GM23248 (cell line): ENCODE measurements at regions not wholly inside any gene's neighbourhood (a gene's known extent, or its start where the extent isn't known, plus 50 kb on each side); places are given as distances from the start of the nearest gene placed in this dataset.
A peak's percentile ranks its signal among the peaks of the same experiment; 100 is the strongest.

Experiments used
- DNase-seq: peaks from one replicate; pipeline ENCODE4 v3.0.0-alpha.2; 2015
- H2AFZ ChIP-seq: fragments of 200-600 bp; sonication (generic); 2 replicates; pipeline ENCODE4 v1.6.1; 2016; ENCODE audit warnings: antibody characterized with exemption
- H3F3A ChIP-seq: fragments of 200-600 bp; sonication (generic); 2 replicates; pipeline ENCODE4 v1.6.1; 2016; ENCODE audit warnings: mild to moderate bottlenecking, antibody characterized with exemption, mixed run types; ENCODE audit not compliant: insufficient read depth
- H3K27ac ChIP-seq: fragments of 200-600 bp; sonication (generic); 2 replicates; pipeline ENCODE4 v1.5.1; 2016; ENCODE audit warnings: mild to moderate bottlenecking
- H3K27me3 ChIP-seq: fragments of 200-600 bp; sonication (generic); replicated peaks from 2 replicates; pipeline ENCODE4 v1.6.1; 2016; ENCODE audit warnings: mild to moderate bottlenecking; ENCODE audit not compliant: insufficient read depth
- H3K36me3 ChIP-seq: fragments of 200-600 bp; sonication (generic); 2 replicates; pipeline ENCODE4 v1.6.1; 2016; ENCODE audit warnings: low read depth, mild to moderate bottlenecking
- H3K4me1 ChIP-seq: fragments of 200-600 bp; sonication (generic); 2 replicates; pipeline ENCODE4 v1.6.1; 2016; ENCODE audit warnings: mild to moderate bottlenecking; ENCODE audit not compliant: insufficient read depth
- H3K4me2 ChIP-seq: fragments of 200-600 bp; sonication (generic); one replicate; pipeline ENCODE4 v1.6.1; 2016; ENCODE audit warnings: mild to moderate bottlenecking; ENCODE audit not compliant: unreplicated experiment
- H3K4me3 ChIP-seq: fragments of 200-600 bp; sonication (generic); 2 replicates; pipeline ENCODE4 v1.5.1; 2016; ENCODE audit warnings: mild to moderate bottlenecking
- H3K79me2 ChIP-seq: fragments of 200-600 bp; sonication (generic); 2 replicates; pipeline ENCODE4 v1.6.1; 2016; ENCODE audit warnings: mild to moderate bottlenecking; ENCODE audit not compliant: insufficient read depth
- H3K9ac ChIP-seq: fragments of 200-600 bp; sonication (generic); 2 replicates; pipeline ENCODE4 v1.6.1; 2016; ENCODE audit warnings: mild to moderate bottlenecking
- H3K9me2 ChIP-seq: fragments of 200-600 bp; sonication (generic); 2 replicates; pipeline ENCODE4 v1.6.1; 2016; ENCODE audit warnings: mixed run types, mild to moderate bottlenecking, moderate library complexity; ENCODE audit not compliant: insufficient read depth
- H3K9me3 ChIP-seq: fragments of 200-600 bp; sonication (generic); one replicate; pipeline ENCODE4 v1.6.1; 2017; ENCODE audit warnings: low read depth
- H4K20me1 ChIP-seq: fragments of 200-600 bp; sonication (generic); 2 replicates; pipeline ENCODE4 v1.6.0; 2016; ENCODE audit not compliant: insufficient read depth
- EZH2 ChIP-seq: fragments of 200-600 bp; sonication (generic); IDR thresholded peaks from 2 replicates; pipeline ENCODE4 v1.6.1; 2018; ENCODE audit warnings: antibody characterized with exemption, mild to moderate bottlenecking; ENCODE audit not compliant: insufficient read depth, poor library complexity, severe bottlenecking
- EZH2phosphoT487 ChIP-seq: fragments of 200-600 bp; sonication (generic); IDR thresholded peaks from 2 replicates; pipeline ENCODE4 v1.6.1; 2018; ENCODE audit warnings: antibody characterized with exemption, moderate library complexity, mild to moderate bottlenecking, low read depth; ENCODE audit not compliant: insufficient read depth
- WGBS, 2 experiments: methylation state at CpG; one replicate each; pipeline ENCODE4 v1.1.6; 2015 to 2017; ENCODE audit warnings: low lambda C conversion rate in 2 of 2, low coverage in 1 of 2; ENCODE audit errors: missing lambda C conversion rate in 2 of 2; 5-methylcytosine and 5-hydroxymethylcytosine counted together
- in situ Hi-C: fragments of 300-500 bp; cut with MboI; formaldehyde crosslinking; loops from 2 replicates; pipeline ENCODE4 v1.15.0; 2020

DNA sequence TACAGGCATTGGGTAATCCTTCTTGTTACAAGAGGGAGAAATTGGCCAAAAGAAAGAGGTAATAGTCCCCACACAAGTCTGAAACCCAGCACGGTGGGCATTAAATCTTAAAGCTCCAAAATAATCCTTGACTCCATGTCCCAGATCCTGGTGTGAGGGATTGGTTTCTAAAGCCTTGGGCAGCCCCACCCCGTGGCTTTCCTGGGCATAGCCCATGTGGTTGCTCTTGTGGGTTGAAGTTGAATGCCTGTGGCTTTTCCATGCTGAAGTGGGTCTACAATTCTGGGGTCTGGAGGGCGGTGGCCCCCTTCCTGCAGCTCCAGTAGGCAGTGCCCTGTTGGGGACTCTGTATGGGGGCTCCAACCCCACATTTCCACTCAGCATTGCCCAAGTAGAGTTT, 91.8 kb upstream of the LARP1 start:
- TF ChIP-seq EZH2phosphoT487 (no peak), EZH2 (no peak)
- in situ Hi-C loops, result no loop called here

DNA sequence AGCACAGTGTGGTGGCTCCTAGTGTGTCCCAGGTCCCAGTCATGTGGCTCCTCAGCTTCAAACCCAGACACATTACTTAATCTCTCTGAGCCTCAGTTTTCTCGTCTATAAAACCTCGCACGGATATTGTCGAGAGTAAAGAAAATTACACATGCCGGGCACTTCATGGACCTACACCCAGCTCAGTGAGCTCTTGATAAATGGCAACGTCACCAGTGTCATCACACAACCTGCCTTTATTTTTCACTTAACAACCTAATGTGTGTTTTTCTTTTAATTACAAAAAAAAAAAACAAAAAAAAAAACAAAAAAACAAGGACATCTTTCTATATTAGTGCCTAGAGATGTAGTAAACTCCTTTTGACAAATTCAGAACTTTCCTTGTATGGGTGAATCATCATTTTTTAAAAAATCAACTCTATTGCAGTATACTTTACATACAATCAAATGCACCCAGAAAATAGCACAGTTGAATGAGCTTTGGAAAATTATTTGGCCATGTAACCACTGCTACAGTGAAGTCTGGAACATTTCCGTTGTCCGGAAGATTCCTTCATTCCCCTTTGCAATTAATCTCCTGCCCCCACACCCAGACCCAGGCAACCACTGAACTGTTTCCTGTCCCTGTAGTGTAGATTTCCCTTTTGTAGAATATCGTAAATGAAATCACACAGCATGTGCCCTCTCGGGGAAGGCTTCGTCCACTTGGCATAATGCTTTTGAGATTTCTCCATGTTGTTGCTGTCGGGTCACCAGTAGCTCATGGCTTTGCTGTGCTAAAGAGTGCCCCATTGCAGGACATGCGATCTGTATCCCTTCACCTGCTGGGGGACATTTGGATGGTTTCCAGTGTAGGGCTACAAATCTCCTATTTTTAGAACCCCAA, 100.4 kb upstream of the LARP1 start:
- H4K20me1 ChIP-seq, result no peaks in the 10 kb centered on the region
- H3K4me2 ChIP-seq, result peak overlapping the region; percentile 90
- in situ Hi-C loops, result no loop called here
- H3K4me1 ChIP-seq, result peaks cover 15% of the 10 kb centered on the region
- H3K4me3 ChIP-seq, result peak overlapping the region; percentile 68
- no peaks in the 10 kb centered on the region for H3K9me2 ChIP-seq
- no peaks in the 10 kb centered on the region for H3F3A ChIP-seq
- TF ChIP-seq EZH2phosphoT487, result no peak
- H3K79me2 ChIP-seq, result no peaks in the 10 kb centered on the region
- H2AFZ ChIP-seq, result peak overlapping the region; percentile 98
- peak; percentile 58 for DNase-seq
- peak overlapping the region; percentile 54 for H3K27ac ChIP-seq
- no peaks in the 10 kb centered on the region for H3K9me3 ChIP-seq
- H3K36me3 ChIP-seq, result no peaks in the 10 kb centered on the region
- H3K9ac ChIP-seq, result peak overlapping the region; percentile 74
- 15 to 18% methylated on average over 13 of the region's 13 CpGs for WGBS, 2 experiments
- no peaks in the 10 kb centered on the region for H3K27me3 ChIP-seq

More for the DNA sequence above, 91.8 kb upstream of the LARP1 start:
- no peaks in the 10 kb centered on the region for H3K9me3 ChIP-seq
- H3K79me2 ChIP-seq, result no peaks in the 10 kb centered on the region
- no peak overlapping the region for H3K4me3 ChIP-seq
- H3K9ac ChIP-seq, result no peak overlapping the region
- no peak for DNase-seq
- no peak overlapping the region for H3K4me2 ChIP-seq
- H2AFZ ChIP-seq, result no peak overlapping the region
- no peaks in the 10 kb centered on the region for H4K20me1 ChIP-seq
- H3K27ac ChIP-seq, result no peak overlapping the region
- H3K36me3 ChIP-seq, result no peaks in the 10 kb centered on the region
- no peaks in the 10 kb centered on the region for H3K27me3 ChIP-seq
- 53 to 61% methylated on average over 3 of the region's 3 CpGs for WGBS, 2 experiments
- no peaks in the 10 kb centered on the region for H3K9me2 ChIP-seq
- no peaks in the 10 kb centered on the region for H3F3A ChIP-seq
- H3K4me1 ChIP-seq, result no peaks in the 10 kb centered on the region

DNA sequence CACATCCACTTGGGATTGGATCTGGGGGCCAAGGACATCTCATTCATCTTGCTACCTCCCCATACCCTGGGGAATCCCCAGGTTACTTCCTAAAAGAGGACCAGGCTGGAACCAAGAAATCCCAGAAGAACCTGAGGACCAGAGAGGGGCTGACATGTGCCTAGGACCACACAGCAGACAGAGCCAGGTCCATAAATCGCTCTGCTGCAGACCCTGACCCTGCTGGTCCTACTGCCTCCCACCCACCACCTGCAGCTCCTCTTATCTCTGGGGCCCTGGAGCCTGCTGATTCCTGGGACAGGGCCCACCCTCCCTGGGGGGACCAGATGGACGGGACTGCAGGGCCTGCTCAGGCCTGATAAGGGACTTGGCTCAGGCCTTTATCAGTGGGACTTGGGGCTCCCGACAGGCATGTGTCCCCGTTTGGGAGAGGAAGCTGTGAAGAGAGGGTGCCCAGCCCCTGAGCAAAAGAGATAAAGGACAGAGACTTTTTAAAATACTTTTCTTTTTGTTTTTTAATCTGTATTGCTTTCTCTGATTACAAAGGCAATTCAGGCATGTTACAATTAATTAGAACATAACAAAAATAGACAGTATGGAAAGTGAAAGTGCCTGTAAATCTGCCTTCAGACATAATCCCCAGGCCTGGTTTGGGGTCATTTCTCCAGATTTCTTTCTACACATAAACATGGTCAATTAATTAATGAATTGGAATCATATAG, 101.3 kb upstream of the LARP1 start:
- H3K36me3 ChIP-seq, result no peaks in the 10 kb centered on the region
- no peaks in the 10 kb centered on the region for H3K9me3 ChIP-seq
- peaks cover 15% of the 10 kb centered on the region for H3K4me1 ChIP-seq
- TF ChIP-seq EZH2 (no peak), EZH2phosphoT487 (no peak)
- H3K4me2 ChIP-seq, result peak overlapping the region; percentile 90
- 30 to 45% methylated on average over 4 of the region's 4 CpGs for WGBS, 2 experiments
- H3K9ac ChIP-seq, result peak overlapping the region; percentile 74
- H3F3A ChIP-seq, result no peaks in the 10 kb centered on the region
- no peaks in the 10 kb centered on the region for H4K20me1 ChIP-seq
- peak overlapping the region; percentile 98 for H2AFZ ChIP-seq
- H3K4me3 ChIP-seq, result peak overlapping the region; percentile 68
- H3K79me2 ChIP-seq, result no peaks in the 10 kb centered on the region
- no peaks in the 10 kb centered on the region for H3K9me2 ChIP-seq
- no peaks in the 10 kb centered on the region for H3K27me3 ChIP-seq
- DNase-seq, result peak; percentile 8
- in situ Hi-C loops, result no loop called here
- peak overlapping the region; percentile 54 for H3K27ac ChIP-seq

DNA sequence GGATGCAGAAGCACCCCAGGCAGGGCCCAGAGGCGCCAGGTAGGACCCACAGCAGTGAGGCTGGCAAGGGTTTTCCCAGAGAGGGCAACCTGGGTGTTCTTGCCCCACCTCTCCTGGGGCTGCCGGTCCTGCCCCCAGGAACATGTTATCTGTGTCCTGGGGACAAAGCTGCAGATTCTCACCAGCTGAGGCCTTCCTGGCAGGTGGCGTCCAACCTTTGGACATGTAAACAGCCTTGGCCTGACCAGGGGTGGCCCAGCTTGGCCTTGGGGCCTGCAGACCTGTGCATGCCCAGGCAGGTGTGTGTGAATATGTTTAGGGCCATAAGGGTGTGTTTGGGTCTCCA, 101.8 kb upstream of the LARP1 start:
- TF ChIP-seq EZH2, result no peak
- no peak for TF ChIP-seq EZH2phosphoT487
- H3K4me2 ChIP-seq, result no peak overlapping the region
- H2AFZ ChIP-seq, result no peak overlapping the region
- WGBS, 2 experiments, result 98 to 100% methylated on average over 2 to 3 of the region's 3 CpGs
- no peaks in the 10 kb centered on the region for H3K79me2 ChIP-seq
- no peaks in the 10 kb centered on the region for H3K9me2 ChIP-seq
- DNase-seq, result no peak
- in situ Hi-C loops, result no loop called here
- no peaks in the 10 kb centered on the region for H4K20me1 ChIP-seq
- no peaks in the 10 kb centered on the region for H3K9me3 ChIP-seq
- H3K4me1 ChIP-seq, result peaks cover 15% of the 10 kb centered on the region
- no peak overlapping the region for H3K4me3 ChIP-seq
- H3F3A ChIP-seq, result no peaks in the 10 kb centered on the region
- H3K36me3 ChIP-seq, result no peaks in the 10 kb centered on the region
- H3K9ac ChIP-seq, result no peak overlapping the region
- no peak overlapping the region for H3K27ac ChIP-seq
- H3K27me3 ChIP-seq, result no peaks in the 10 kb centered on the region
